Upper lobe of right lung (tissue), 1 donor: ENCODE measurements at regions not wholly inside any gene's neighbourhood (a gene's known extent, or its start where the extent isn't known, plus 50 kb on each side); places are given as distances from the start of the nearest gene placed in this dataset.

ENCODE experiments used
- ATAC-seq: fragments of 200-7000 bp; cut with Tn5 transposase; one replicate; pipeline ENCODE4 v1.9.1; 2020; ENCODE audit warnings: mild to moderate bottlenecking, moderate library complexity
- DNase-seq: peaks from one replicate; pipeline ENCODE4 v3.0.0-alpha.2; 2020
- H3K27ac ChIP-seq: fragments of 200-600 bp; one replicate; pipeline ENCODE4 v1.8.0; 2022
- H3K27me3 ChIP-seq: fragments of 200-600 bp; one replicate; pipeline ENCODE4 v1.8.0; 2022; ENCODE audit warnings: mild to moderate bottlenecking
- H3K36me3 ChIP-seq: fragments of 200-600 bp; one replicate; pipeline ENCODE4 v1.8.0; 2022
- H3K4me1 ChIP-seq: fragments of 200-600 bp; one replicate; pipeline ENCODE4 v1.8.0; 2022
- H3K4me3 ChIP-seq: fragments of 200-600 bp; one replicate; pipeline ENCODE4 v1.8.0; 2022; ENCODE audit warnings: mild to moderate bottlenecking
- H3K9me3 ChIP-seq: fragments of 200-600 bp; one replicate; pipeline ENCODE4 v1.8.0; 2022
- CTCF ChIP-seq: fragments of 200-600 bp; IDR thresholded peaks from one replicate; pipeline ENCODE4 v1.8.0; 2022; ENCODE audit warnings: antibody characterized with exemption
- intact Hi-C: fragments of 100-400 bp; cut with DNase I; formaldehyde crosslinking; loops from one replicate; pipeline ENCODE4 v1.11.0; 2022
- donor health status: DM: no; HTN: yes; CAD: no; lungs with severe emphysema.

DNA sequence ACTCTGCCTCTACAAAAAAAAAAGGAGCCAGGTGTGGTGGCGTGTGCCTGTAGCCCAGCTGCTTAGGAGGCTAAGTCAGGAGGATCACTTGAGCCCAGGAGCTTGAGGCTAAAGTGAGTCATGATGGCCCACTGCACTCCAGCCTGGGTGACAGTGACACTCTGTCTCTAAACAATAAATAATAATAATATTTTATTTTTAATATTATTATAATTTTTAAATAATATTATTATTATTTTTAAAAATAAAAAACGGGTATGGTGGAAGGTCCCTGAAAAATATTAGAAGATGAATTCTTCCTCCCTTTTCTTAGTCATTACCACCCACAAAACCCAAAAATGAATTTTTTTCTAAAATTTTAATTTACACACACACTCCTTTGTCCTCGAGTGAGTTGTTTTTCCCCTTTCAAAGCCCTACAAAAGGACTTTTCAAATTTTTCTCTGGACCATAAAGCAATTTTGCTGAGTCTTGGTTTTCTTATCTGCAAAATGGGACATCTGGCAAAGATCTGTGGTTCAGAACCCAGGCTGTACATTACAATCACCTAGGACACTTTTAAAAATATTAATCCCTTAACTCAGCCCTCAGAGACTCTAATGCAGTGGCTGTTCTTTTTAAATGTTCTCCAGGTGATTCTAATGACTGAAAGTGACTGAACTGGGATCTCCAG lies 174.0 kb upstream of the NEBL start:
- Histone ChIP-seq H3K4me3 (no peak overlapping the region), H3K27me3 (no peaks in the 10 kb centered on the region), H3K36me3 (no peaks in the 10 kb centered on the region), H3K4me1 (no peaks in the 10 kb centered on the region), H3K9me3 (no peaks in the 10 kb centered on the region), H3K27ac (no peak overlapping the region)
- intact Hi-C loops = loop anchor here (10.0 kb wide), 1 partner anchor 434 kb away; no protein-coding TSS in a partner anchor
- ATAC-seq (no peak), DNase-seq (no peak)
- TF ChIP-seq CTCF = no peak

- H3K9me3 ChIP-seq = no peaks in the 10 kb centered on the region
- no peaks in the 10 kb centered on the region for H3K36me3 ChIP-seq
- no peak overlapping the region for H3K27ac ChIP-seq
- no peak for DNase-seq
- H3K4me3 ChIP-seq = no peak overlapping the region
- intact Hi-C loops = loop anchor here (10.0 kb wide), 1 partner anchor 435 kb away; no protein-coding TSS in a partner anchor
- no peak for TF ChIP-seq CTCF
- no peak for ATAC-seq
- H3K27me3 ChIP-seq = no peaks in the 10 kb centered on the region
- H3K4me1 ChIP-seq = no peaks in the 10 kb centered on the region
Measured at GRCh38 chr10:21069929-21070700, 173.0 kb upstream of the NEBL start.

DNA sequence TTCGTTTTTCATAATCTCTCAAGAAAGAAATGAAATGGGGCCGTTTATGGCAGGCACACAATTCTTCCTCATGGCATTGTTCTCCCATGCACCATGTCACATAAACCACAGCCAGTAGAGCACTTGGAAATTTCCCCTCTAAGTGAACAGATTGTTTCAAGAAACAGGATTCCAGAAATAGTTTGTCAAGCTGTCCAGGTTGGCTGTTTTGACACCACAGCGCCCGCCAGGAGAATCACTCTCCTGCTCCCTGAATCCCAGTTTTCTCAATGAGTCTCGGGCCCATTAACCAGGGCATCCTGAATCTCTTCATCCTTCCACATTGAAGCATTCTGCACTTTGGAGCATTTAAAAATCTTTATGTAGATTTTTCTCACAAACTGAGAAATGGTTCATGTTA lies 172.2 kb upstream of the NEBL start:
- H3K36me3 ChIP-seq = no peaks in the 10 kb centered on the region
- ATAC-seq (no peak), DNase-seq (no peak)
- no peaks in the 10 kb centered on the region for H3K9me3 ChIP-seq
- no peak for TF ChIP-seq CTCF
- H3K27ac ChIP-seq = no peak overlapping the region
- H3K4me3 ChIP-seq = no peak overlapping the region
- intact Hi-C loops = no loop called here
- no peaks in the 10 kb centered on the region for H3K4me1 ChIP-seq
- H3K27me3 ChIP-seq = no peaks in the 10 kb centered on the region

- no peak overlapping the region for H3K27ac ChIP-seq
- no peak for DNase-seq
- ATAC-seq = no peak
- H3K36me3 ChIP-seq = no peaks in the 10 kb centered on the region
- no peak for TF ChIP-seq CTCF
- intact Hi-C loops = no loop called here
- no peak overlapping the region for H3K4me3 ChIP-seq
- no peaks in the 10 kb centered on the region for H3K9me3 ChIP-seq
- no peaks in the 10 kb centered on the region for H3K27me3 ChIP-seq
- H3K4me1 ChIP-seq = no peaks in the 10 kb centered on the region
Measured at GRCh38 chr10:21068026-21068656, 171.0 kb upstream of the NEBL start.

- Histone ChIP-seq H3K36me3 (no peaks in the 10 kb centered on the region), H3K27me3 (no peaks in the 10 kb centered on the region), H3K27ac (no peak overlapping the region), H3K4me1 (no peaks in the 10 kb centered on the region), H3K4me3 (no peak overlapping the region), H3K9me3 (no peaks in the 10 kb centered on the region)
- DNase-seq (no peak), ATAC-seq (no peak)
- intact Hi-C loops = no loop called here
- no peak for TF ChIP-seq CTCF
Measured at GRCh38 chr10:21065621-21066248, 168.6 kb upstream of the NEBL start.
